ENCODE measurements at regions not wholly inside any gene's neighbourhood (a gene's known extent, or its start where the extent isn't known, plus 50 kb on each side); places are given as distances from the start of the nearest gene placed in this dataset.
"Not testable (repeated sequence)": the region's sequence is repeated elsewhere in the genome, so short reads cannot be mapped to it uniquely, and the experiment has no call there.

DNA sequence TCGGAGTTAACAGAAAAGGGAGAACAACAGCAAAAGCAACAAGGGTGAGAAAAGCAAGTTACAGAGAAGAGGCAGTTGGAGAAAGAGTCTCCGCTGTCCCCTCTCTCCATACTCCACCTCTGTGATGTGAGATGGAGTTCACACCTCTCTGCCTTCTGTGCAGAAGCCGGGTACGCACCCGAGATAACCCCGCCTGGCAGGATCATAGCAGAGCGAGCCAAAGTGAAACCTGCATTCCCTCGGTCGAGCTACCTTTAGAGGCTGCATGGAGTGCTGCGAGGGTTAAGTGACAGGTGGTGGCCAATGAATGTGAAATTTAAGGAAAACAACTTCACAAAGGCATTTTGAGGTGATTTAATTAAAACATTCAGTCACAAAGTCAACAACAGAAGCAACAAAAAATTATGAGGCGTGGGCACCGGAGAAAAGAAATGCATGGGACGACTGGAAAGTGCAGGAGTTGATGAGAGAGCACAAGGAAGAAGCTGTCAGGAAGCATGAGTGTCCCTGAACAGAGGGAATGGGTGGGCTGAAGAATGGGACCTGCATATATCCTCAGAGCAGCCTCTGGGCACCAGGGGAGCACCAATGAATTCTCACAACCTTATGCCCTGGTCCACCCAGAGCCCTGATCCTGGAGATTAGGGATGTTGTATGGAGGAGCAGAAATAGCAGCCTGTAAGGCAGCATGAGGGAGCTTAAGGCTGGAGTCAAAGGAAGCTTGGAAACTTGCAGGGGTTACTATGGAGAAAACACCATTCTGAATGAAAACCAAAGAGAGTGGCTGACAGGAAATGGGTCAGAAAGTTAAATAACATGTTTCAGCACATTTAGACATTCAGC, 208.3 kb downstream of the EMP1 start:
- Histone ChIP-seq H3K9me2 (replicated peaks; ENCODE audit: control insufficient read depth, low read length) (no peaks in the 10 kb centered on the region), H3K4me3 (ENCODE audit: low read length) (no peak overlapping the region), H3K79me2 (ENCODE audit: control insufficient read depth, low read length) (no peaks in the 10 kb centered on the region), H4K20me1 (ENCODE audit: control insufficient read depth, insufficient read depth, low read depth, low read length) (no peaks in the 10 kb centered on the region), H3K27ac (ENCODE audit: low read depth, low read length) (no peak overlapping the region), H3K4me1 (ENCODE audit: control insufficient read depth, low read length) (no peaks in the 10 kb centered on the region), H3K4me2 (ENCODE audit: low read length) (no peak overlapping the region), H3K27me3 (ENCODE audit: control insufficient read depth, low read length) (no peaks in the 10 kb centered on the region), H3K36me3 (ENCODE audit: control insufficient read depth, low read length) (no peaks in the 10 kb centered on the region), H3K9me3 (ENCODE audit: control insufficient read depth, insufficient read depth, low read length) (no peaks in the 10 kb centered on the region), H3F3A (ENCODE audit: control insufficient read depth, insufficient read depth) (no peaks in the 10 kb centered on the region)
- TF ChIP-seq EZH2phosphoT487 (IDR thresholded peaks at IDR 0.05; ENCODE audit: borderline replicate concordance, low read length): no peak
- TF ChIP-seq, protein P1, sequence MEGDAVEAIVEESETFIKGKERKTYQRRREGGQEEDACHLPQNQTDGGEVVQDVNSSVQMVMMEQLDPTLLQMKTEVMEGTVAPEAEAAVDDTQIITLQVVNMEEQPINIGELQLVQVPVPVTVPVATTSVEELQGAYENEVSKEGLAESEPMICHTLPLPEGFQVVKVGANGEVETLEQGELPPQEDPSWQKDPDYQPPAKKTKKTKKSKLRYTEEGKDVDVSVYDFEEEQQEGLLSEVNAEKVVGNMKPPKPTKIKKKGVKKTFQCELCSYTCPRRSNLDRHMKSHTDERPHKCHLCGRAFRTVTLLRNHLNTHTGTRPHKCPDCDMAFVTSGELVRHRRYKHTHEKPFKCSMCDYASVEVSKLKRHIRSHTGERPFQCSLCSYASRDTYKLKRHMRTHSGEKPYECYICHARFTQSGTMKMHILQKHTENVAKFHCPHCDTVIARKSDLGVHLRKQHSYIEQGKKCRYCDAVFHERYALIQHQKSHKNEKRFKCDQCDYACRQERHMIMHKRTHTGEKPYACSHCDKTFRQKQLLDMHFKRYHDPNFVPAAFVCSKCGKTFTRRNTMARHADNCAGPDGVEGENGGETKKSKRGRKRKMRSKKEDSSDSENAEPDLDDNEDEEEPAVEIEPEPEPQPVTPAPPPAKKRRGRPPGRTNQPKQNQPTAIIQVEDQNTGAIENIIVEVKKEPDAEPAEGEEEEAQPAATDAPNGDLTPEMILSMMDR (IDR thresholded peaks at IDR 0.05; ENCODE audit: low read depth, low read length, poor library complexity, severe bottlenecking): no peak

- Histone ChIP-seq H3K79me2 (ENCODE audit: control insufficient read depth, low read length) (no peaks in the 10 kb centered on the region), H3K9me3 (ENCODE audit: control insufficient read depth, insufficient read depth, low read length) (no peaks in the 10 kb centered on the region), H3K27me3 (ENCODE audit: control insufficient read depth, low read length) (no peaks in the 10 kb centered on the region), H3K4me2 (ENCODE audit: low read length) (no peak overlapping the region), H3K36me3 (ENCODE audit: control insufficient read depth, low read length) (no peaks in the 10 kb centered on the region), H3K4me3 (ENCODE audit: low read length) (no peak overlapping the region), H4K20me1 (ENCODE audit: control insufficient read depth, insufficient read depth, low read depth, low read length) (no peaks in the 10 kb centered on the region), H3K27ac (ENCODE audit: low read depth, low read length) (no peak overlapping the region), H3K4me1 (ENCODE audit: control insufficient read depth, low read length) (no peaks in the 10 kb centered on the region), H3F3A (ENCODE audit: control insufficient read depth, insufficient read depth) (no peaks in the 10 kb centered on the region), H3K9me2 (replicated peaks; ENCODE audit: control insufficient read depth, low read length) (no peaks in the 10 kb centered on the region)
- TF ChIP-seq, protein P1 (IDR thresholded peaks at IDR 0.05; ENCODE audit: low read depth, low read length, poor library complexity, severe bottlenecking): no peak
- no peak for TF ChIP-seq EZH2phosphoT487 (IDR thresholded peaks at IDR 0.05; ENCODE audit: borderline replicate concordance, low read length)
Observed at GRCh38 chr12:13404111-13404628, 207.6 kb downstream of the EMP1 start.

GRCh38 chr12:13391375-13391774, 194.8 kb downstream of the EMP1 start:
- not testable (repeated sequence) for H3K9me2 ChIP-seq (replicated peaks; ENCODE audit: control insufficient read depth, low read length); H3K4me1 ChIP-seq (ENCODE audit: control insufficient read depth, low read length); H4K20me1 ChIP-seq (ENCODE audit: control insufficient read depth, insufficient read depth, low read depth, low read length); H3K79me2 ChIP-seq (ENCODE audit: control insufficient read depth, low read length); H3K27me3 ChIP-seq (ENCODE audit: control insufficient read depth, low read length); H3K36me3 ChIP-seq (ENCODE audit: control insufficient read depth, low read length); H3K4me2 ChIP-seq (ENCODE audit: low read length); H3K27ac ChIP-seq (ENCODE audit: low read depth, low read length); H3K4me3 ChIP-seq (ENCODE audit: low read length); H3F3A ChIP-seq (ENCODE audit: control insufficient read depth, insufficient read depth); H3K9me3 ChIP-seq (ENCODE audit: control insufficient read depth, insufficient read depth, low read length)

- no peaks in the 10 kb centered on the region for H3K36me3 ChIP-seq (ENCODE audit: control insufficient read depth, low read length)
- no peaks in the 10 kb centered on the region for H3K4me1 ChIP-seq (ENCODE audit: control insufficient read depth, low read length)
- no peaks in the 10 kb centered on the region for H3K9me2 ChIP-seq (replicated peaks; ENCODE audit: control insufficient read depth, low read length)
- no peaks in the 10 kb centered on the region for H3K27me3 ChIP-seq (ENCODE audit: control insufficient read depth, low read length)
- H3K27ac ChIP-seq (ENCODE audit: low read depth, low read length): no peak overlapping the region
- H3K9me3 ChIP-seq (ENCODE audit: control insufficient read depth, insufficient read depth, low read length): no peaks in the 10 kb centered on the region
- no peaks in the 10 kb centered on the region for H3F3A ChIP-seq (ENCODE audit: control insufficient read depth, insufficient read depth)
- H3K4me3 ChIP-seq (ENCODE audit: low read length): no peak overlapping the region
- H3K4me2 ChIP-seq (ENCODE audit: low read length): no peak overlapping the region
- H3K79me2 ChIP-seq (ENCODE audit: control insufficient read depth, low read length): no peaks in the 10 kb centered on the region
- no peak for TF ChIP-seq EZH2phosphoT487 (IDR thresholded peaks at IDR 0.05; ENCODE audit: borderline replicate concordance, low read length)
- TF ChIP-seq, protein P1 (IDR thresholded peaks at IDR 0.05; ENCODE audit: low read depth, low read length, poor library complexity, severe bottlenecking): no peak
- H4K20me1 ChIP-seq (ENCODE audit: control insufficient read depth, insufficient read depth, low read depth, low read length): no peaks in the 10 kb centered on the region
Observed at GRCh38 chr12:13390918-13391317, 194.4 kb downstream of the EMP1 start.
